ENCODE measurements at regions not wholly inside any gene's neighbourhood (a gene's known extent, or its start where the extent isn't known, plus 50 kb on each side); places are given as distances from the start of the nearest gene placed in this dataset.
"Not testable (repeated sequence)": the region's sequence is repeated elsewhere in the genome, so short reads cannot be mapped to it uniquely, and the experiment has no call there.

DNA sequence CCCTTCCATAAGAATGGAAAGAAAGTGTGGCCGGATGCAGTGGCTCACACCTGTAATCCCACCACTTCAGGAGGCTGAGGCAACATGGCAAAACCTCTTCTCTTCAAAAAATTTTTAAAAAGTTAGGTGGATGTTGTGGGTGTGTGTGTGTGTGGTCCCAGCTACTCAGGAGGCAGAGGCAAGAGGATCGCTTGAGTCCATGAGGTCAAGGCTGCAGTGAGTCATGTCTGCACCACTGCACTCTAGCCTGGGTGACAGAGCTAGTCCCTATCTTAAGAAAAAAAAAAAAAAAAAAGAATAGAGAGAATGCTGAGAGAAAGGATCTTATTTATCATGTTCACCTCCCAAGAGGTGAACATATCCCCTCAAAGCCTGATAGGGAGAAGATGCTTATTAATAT lies 492.1 kb upstream of the SMIM31 start:
- Histone ChIP-seq H3K56ac (replicated peaks; ENCODE audit: insufficient read length, low read depth, low read length) (no peak overlapping the region), H3K9ac (replicated peaks in 1 of 4; ENCODE audit: extremely low read depth in 1 of 4, low read depth in 3 of 4, low read length in 3 of 4) (no peak overlapping the region), H3K23ac (ENCODE audit: insufficient read length) (no peak overlapping the region), H3K27ac (ENCODE audit: low read depth, low read length) (no peak overlapping the region), H4K8ac (ENCODE audit: extremely low read depth, insufficient read depth, low read length) (no peak overlapping the region), H2BK120ac (replicated peaks; ENCODE audit: low read depth, low read length) (no peak overlapping the region), H3K4me3 (ENCODE audit: extremely low read depth in 1 of 4, insufficient read depth in 2 of 4, low read depth in 3 of 4, low read length in 4 of 4) (no peak overlapping the region), H3K4ac (replicated peaks; ENCODE audit: insufficient read length, low read depth, low read length) (no peak overlapping the region), H2AK5ac (ENCODE audit: low read depth, low read length) (no peak overlapping the region), H3K79me1 (ENCODE audit: low read depth, low read length) (no peaks in the 10 kb centered on the region), H3K4me2 (ENCODE audit: insufficient read depth in 1 of 2, low read depth in 2 of 2, low read length in 2 of 2) (no peak overlapping the region), H2BK5ac (ENCODE audit: low read depth, low read length) (no peak overlapping the region), H2BK15ac (ENCODE audit: low read length) (no peak overlapping the region), H4K91ac (replicated peaks; ENCODE audit: insufficient read length, low read length) (no peak overlapping the region), H2BK20ac (ENCODE audit: low read length) (no peak overlapping the region), H3K79me2 (ENCODE audit: control insufficient read depth in 1 of 2, insufficient read depth in 2 of 2, low read length in 2 of 2) (no peaks in the 10 kb centered on the region), H2BK12ac (ENCODE audit: low read depth, low read length) (no peak overlapping the region), H3K9me3 (ENCODE audit: insufficient read depth in 2 of 2, low read depth in 1 of 2, low read length in 1 of 2) (no peaks in the 10 kb centered on the region), H3K18ac (ENCODE audit: extremely low read depth, low read length) (no peak overlapping the region), H3K4me1 (replicated peaks in 1 of 4; ENCODE audit: control insufficient read depth in 3 of 4, insufficient read depth in 4 of 4, low read length in 3 of 4) (no peaks in the 10 kb centered on the region), H3K27me3 (replicated peaks in 1 of 4; ENCODE audit: control insufficient read depth in 3 of 4, extremely low read depth in 1 of 4, insufficient read depth in 3 of 4, low read length in 3 of 4) (no peaks in the 10 kb centered on the region), H2AFZ (ENCODE audit: low read length) (no peak overlapping the region), H4K5ac (ENCODE audit: insufficient read length, low read depth, low read length) (no peak overlapping the region), H4K20me1 (replicated peaks in 1 of 2; ENCODE audit: control insufficient read depth in 1 of 2, insufficient read depth in 2 of 2, low read length in 2 of 2) (no peaks in the 10 kb centered on the region), H3K36me3 (ENCODE audit: control insufficient read depth in 2 of 4, insufficient read depth in 4 of 4, low read length in 3 of 4) (no peaks in the 10 kb centered on the region), H3K23me2 (ENCODE audit: low read depth, low read length) (no peaks in the 10 kb centered on the region), H3K14ac (ENCODE audit: insufficient read length) (no peak overlapping the region)
- ChIA-PET POLR2A (ENCODE audit: partially characterized antibody) (no interaction called here), CTCF (ENCODE audit: partially characterized antibody) (no interaction called here)
- DNase-seq (ENCODE audit: low read depth in 1 of 2, low spot score in 2 of 2) (no peak), FAIRE-seq (no peak)
- TF ChIP-seq CEBPB (IDR thresholded peaks at IDR 0.05; ENCODE audit: low read depth, low read length): no peak
- no peak for TF ChIP-seq ZNF274 (IDR thresholded peaks at IDR 0.05; ENCODE audit: borderline replicate concordance, extremely low read depth, low read length)
- no peak for TF ChIP-seq RBBP5 (IDR thresholded peaks at IDR 0.05; ENCODE audit: borderline replicate concordance, low read depth, low read length)
- WGBS, 2 experiments (ENCODE audit: extremely low coverage in 1 of 2, insufficient coverage in 1 of 2, insufficient read length in 1 of 2, insufficient replicate concordance in 2 of 2, low coverage in 1 of 2, low lambda C conversion rate in 2 of 2, missing lambda C conversion rate in 1 of 2): 100% methylated on average over 2 of the region's 2 CpGs; no CpG with 5 or more reads in 1 of the 2 experiments

DNA sequence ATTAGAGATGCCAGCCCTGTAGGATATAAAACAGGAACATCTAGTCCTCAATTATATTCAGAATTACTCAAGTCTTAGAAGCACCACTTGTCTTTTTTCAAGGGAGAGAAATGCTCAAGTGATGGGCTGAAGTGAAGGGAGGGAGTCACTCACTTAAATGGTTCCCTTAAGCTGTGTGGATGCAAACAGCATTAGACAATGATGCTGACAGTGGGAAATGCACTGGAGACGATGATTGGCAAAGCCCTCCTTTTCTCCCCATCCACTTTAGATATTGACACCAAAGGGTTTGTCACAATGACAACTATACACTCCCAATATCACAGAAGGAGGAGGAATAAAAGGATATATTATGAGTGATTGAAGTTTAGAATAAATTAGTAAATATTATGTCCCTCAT lies 491.4 kb upstream of the SMIM31 start:
- FAIRE-seq; H3K9me3 ChIP-seq (ENCODE audit: insufficient read depth in 2 of 2, low read depth in 1 of 2, low read length in 1 of 2): not testable (repeated sequence)

More for the DNA sequence above, 491.4 kb upstream of the SMIM31 start:
- DNase-seq (ENCODE audit: low read depth in 1 of 2, low spot score in 2 of 2); H3K23ac ChIP-seq (ENCODE audit: insufficient read length); H3K4me2 ChIP-seq (ENCODE audit: insufficient read depth in 1 of 2, low read depth in 2 of 2, low read length in 2 of 2); H2BK120ac ChIP-seq (replicated peaks; ENCODE audit: low read depth, low read length); H4K8ac ChIP-seq (ENCODE audit: extremely low read depth, insufficient read depth, low read length); H3K4me3 ChIP-seq (ENCODE audit: extremely low read depth in 1 of 4, insufficient read depth in 2 of 4, low read depth in 3 of 4, low read length in 4 of 4); H3K18ac ChIP-seq (ENCODE audit: extremely low read depth, low read length); H3K23me2 ChIP-seq (ENCODE audit: low read depth, low read length); H2AK5ac ChIP-seq (ENCODE audit: low read depth, low read length); H2BK5ac ChIP-seq (ENCODE audit: low read depth, low read length); H3K4ac ChIP-seq (replicated peaks; ENCODE audit: insufficient read length, low read depth, low read length); H3K36me3 ChIP-seq (ENCODE audit: control insufficient read depth in 2 of 4, insufficient read depth in 4 of 4, low read length in 3 of 4); H4K5ac ChIP-seq (ENCODE audit: insufficient read length, low read depth, low read length); H3K4me1 ChIP-seq (replicated peaks in 1 of 4; ENCODE audit: control insufficient read depth in 3 of 4, insufficient read depth in 4 of 4, low read length in 3 of 4); H2AFZ ChIP-seq (ENCODE audit: low read length); H3K9ac ChIP-seq (replicated peaks in 1 of 4; ENCODE audit: extremely low read depth in 1 of 4, low read depth in 3 of 4, low read length in 3 of 4); H3K79me1 ChIP-seq (ENCODE audit: low read depth, low read length); H3K79me2 ChIP-seq (ENCODE audit: control insufficient read depth in 1 of 2, insufficient read depth in 2 of 2, low read length in 2 of 2); H2BK15ac ChIP-seq (ENCODE audit: low read length); H4K91ac ChIP-seq (replicated peaks; ENCODE audit: insufficient read length, low read length); H3K14ac ChIP-seq (ENCODE audit: insufficient read length); H2BK20ac ChIP-seq (ENCODE audit: low read length); H2BK12ac ChIP-seq (ENCODE audit: low read depth, low read length); H3K27me3 ChIP-seq (replicated peaks in 1 of 4; ENCODE audit: control insufficient read depth in 3 of 4, extremely low read depth in 1 of 4, insufficient read depth in 3 of 4, low read length in 3 of 4); H4K20me1 ChIP-seq (replicated peaks in 1 of 2; ENCODE audit: control insufficient read depth in 1 of 2, insufficient read depth in 2 of 2, low read length in 2 of 2); H3K27ac ChIP-seq (ENCODE audit: low read depth, low read length); H3K56ac ChIP-seq (replicated peaks; ENCODE audit: insufficient read length, low read depth, low read length); CTCF ChIA-PET (ENCODE audit: partially characterized antibody); POLR2A ChIA-PET (ENCODE audit: partially characterized antibody): not testable (repeated sequence)
- WGBS, 2 experiments (ENCODE audit: extremely low coverage in 1 of 2, insufficient coverage in 1 of 2, insufficient read length in 1 of 2, insufficient replicate concordance in 2 of 2, low coverage in 1 of 2, low lambda C conversion rate in 2 of 2, missing lambda C conversion rate in 1 of 2): 92% methylated on average over 1 of the region's 1 CpG; no CpG with 5 or more reads in 1 of the 2 experiments

Measured in H1 (cell line).